Activated naive CD4-positive, alpha-beta T cell treated with Interleukin-2 at 50 U/mL for 16 hours (primary cell): ENCODE measurements at regions not wholly inside any gene's neighbourhood (a gene's known extent, or its start where the extent isn't known, plus 50 kb on each side); places are given as distances from the start of the nearest gene placed in this dataset.
"Not testable (repeated sequence)": the region's sequence is repeated elsewhere in the genome, so short reads cannot be mapped to it uniquely, and the experiment has no call there.

Source experiments
- DNase-seq: peaks from one replicate; pipeline ENCODE4 v3.0.0-alpha.2; 2020

GRCh38 chr4:147259271-147259670 lies 221.6 kb upstream of the EDNRA start:
- DNase-seq = not testable (repeated sequence)

DNA sequence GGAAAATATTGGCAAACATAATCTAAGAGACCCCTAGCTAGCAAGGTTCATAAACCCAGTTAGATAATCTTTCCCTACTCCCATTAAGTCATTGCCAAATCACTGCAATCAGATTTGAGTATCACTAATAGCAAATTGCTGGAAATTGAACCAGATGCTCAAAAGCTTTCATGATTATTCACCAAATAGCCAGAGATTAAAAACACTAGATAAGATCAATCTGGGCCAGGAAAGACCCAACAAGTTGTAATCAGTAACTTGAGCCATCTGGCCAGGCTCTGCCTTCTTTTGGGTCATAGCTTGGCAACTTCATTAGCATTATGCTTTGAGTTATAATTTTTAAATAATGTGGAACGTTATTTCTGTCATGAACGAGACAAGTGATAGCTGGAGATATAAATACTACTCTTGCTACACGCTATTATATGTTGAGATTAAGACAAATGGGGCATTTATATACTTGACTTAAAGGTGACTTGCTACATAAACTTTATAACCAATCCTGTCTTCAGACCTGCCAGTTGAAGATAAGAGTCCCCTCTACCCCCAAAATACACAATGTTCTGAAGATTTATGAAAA lies 196.6 kb upstream of the EDNRA start:
- DNase-seq = no peak

GRCh38 chr4:147284935-147285334 lies 196.0 kb upstream of the EDNRA start:
- DNase-seq = no peak

DNA sequence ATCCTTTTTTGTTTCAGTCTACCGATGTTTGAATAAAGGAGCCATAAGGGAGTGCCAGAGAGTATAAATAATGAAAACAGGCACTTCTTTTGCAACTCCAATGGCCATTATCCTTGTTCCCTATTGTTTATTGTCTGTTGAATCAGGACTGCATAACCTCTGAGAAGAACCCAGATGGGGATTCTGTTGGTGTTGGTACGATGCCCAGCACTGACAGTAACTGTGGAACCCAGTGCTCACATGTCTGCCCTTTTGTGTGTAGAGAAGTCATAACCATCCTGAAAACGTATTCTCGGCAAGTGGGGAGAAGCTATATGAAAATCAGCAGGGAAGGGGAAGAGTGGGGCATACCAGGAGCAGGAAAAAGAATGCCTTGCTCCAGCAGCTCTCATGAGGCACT lies 195.1 kb upstream of the EDNRA start:
- no peak for DNase-seq

DNA sequence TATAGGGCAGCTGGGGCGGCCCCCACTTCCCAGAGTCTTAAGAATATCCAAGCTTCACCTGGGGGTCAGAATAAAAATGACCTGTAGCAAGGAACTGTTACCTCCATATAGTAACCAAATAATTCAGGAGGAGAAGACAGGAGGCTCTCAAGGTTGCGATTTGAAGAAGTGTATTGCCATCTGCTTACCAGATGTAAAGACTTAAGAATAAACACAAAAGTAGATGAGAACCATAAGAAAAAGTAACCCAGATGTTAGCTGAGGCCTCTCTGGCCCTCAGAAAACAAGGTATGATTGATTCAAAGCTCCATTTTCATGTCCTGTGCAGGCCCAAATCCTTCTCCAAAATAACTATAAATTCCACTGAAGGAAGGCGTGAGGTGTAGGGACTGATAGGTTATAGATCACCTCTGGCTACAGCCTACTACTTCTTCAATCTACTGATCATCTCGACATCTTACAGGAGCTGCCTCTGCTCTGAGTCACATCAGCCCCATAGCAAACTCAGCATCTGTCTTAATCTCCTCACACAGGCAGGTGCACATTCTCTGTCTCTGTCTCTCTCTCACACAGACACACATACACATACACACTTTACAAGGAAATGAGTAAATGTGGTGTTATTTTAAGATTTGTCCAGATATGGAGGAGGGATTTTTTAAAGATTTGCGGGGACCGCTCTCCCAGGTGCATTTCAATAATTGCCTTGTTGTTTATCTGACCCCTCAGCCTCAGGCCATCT lies 193.9 kb upstream of the EDNRA start:
- DNase-seq = no peak

DNA sequence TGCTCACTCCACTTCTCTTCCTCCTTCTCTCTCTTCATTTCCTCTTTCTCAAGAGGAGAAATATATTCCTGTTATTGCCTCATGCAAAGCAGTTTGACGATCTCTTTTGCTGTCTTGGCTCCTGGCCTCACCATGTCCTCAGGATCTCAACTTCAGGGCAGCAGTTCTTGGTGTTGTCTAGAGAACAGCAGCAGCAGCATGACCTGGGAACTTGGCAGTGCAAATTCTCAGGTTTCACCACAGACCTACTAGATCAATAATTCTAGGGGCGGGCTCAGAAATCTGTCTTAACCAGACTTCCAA lies 193.4 kb upstream of the EDNRA start:
- no peak for DNase-seq

DNA sequence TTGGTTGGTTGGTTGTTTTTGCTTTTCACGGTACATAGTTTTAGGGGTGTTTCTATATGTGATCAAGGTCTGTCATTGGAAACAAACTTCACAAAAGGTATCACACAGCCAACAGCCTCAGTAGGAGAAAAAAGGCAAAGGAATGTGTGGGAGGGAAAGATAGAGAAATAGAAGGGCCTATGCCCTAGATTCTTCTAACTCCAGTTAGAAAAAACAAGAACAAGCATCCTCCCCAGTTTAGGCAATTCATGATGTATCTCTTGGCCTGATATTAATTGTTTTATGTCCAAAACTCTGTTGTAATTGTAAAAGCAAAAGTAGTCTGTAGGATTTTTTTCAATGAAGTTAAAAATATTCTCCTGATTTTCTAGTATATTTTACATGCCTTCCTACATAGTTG lies 192.4 kb upstream of the EDNRA start:
- DNase-seq = no peak

DNA sequence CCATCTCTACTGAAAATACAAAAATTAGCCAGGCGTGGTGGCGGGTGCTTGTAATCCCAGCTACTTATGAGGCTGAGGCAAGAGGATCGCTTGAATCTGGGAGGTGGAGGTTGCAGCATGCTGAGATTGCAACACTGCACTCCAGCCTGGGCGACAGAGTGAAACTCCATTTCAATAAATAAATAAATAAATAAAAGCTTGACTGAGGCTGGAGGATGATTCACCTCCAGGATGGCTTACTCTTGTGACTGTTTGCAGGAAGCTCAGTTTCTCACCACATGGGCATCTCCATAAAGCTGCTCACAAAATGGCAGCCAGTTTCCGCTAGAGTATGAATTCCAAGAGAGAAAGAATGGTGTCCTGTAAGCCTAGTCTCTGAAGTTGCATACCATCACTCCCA lies 191.7 kb upstream of the EDNRA start:
- DNase-seq = no peak

DNA sequence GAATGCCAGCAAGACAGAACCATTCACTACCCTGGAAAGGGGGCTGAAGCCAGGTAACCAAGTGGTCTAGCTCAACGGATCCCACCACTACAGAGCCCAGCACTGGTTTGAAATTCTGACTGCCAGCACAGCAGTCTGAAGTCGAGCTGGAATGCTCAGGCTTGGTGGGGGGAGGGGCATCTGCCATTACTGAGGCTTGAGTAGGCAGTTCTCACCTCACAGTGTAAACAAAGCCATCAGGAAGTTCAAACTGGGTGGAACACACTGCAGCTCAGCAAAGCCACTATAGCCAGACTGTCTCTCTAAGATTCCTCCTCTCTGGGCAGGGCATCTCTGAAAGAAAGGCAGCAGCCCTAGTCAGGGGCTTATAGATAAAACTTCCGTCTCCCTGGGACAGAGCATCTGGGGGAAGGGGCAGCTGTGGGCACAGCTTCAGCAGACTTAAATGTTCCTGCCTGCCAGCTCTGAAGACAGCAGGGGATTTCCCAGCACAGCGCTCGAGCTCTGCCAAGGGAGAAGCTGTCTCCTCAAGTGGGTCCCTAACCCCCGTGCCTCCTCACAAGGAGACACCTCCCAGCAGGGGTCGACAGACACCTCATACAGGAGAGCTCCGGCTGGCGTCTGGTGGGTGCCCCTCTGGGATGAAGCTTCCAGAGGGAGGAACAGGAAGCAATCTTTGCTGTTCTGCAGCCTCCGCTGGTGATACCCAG lies 188.1 kb upstream of the EDNRA start:
- not testable (repeated sequence) for DNase-seq

- DNase-seq = not testable (repeated sequence)
Measured at GRCh38 chr4:147293314-147293677, 187.6 kb upstream of the EDNRA start.

DNA sequence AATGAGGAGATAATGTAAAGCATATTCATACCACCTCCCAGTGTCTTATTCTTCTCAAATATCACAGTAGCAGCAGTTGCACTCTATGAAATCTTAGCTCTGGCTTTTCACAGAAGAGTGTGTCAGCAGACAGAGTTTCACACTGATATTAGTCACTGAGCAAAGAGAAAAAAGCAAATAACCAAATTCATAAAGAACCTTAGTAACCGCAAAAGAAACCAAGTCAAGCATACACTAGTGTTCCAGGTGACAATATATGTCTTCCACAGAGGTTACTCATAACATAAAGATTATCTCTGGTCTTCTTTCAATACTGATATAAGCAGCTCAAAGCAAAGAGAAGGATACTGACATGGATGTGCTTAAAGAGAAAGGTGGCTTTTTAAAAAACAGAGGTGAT lies 181.7 kb upstream of the EDNRA start:
- no peak for DNase-seq

- no peak for DNase-seq
Measured at GRCh38 chr4:147303174-147303872, 177.6 kb upstream of the EDNRA start.

GRCh38 chr4:147303873-147304229 lies 177.0 kb upstream of the EDNRA start:
- DNase-seq = no peak

DNA sequence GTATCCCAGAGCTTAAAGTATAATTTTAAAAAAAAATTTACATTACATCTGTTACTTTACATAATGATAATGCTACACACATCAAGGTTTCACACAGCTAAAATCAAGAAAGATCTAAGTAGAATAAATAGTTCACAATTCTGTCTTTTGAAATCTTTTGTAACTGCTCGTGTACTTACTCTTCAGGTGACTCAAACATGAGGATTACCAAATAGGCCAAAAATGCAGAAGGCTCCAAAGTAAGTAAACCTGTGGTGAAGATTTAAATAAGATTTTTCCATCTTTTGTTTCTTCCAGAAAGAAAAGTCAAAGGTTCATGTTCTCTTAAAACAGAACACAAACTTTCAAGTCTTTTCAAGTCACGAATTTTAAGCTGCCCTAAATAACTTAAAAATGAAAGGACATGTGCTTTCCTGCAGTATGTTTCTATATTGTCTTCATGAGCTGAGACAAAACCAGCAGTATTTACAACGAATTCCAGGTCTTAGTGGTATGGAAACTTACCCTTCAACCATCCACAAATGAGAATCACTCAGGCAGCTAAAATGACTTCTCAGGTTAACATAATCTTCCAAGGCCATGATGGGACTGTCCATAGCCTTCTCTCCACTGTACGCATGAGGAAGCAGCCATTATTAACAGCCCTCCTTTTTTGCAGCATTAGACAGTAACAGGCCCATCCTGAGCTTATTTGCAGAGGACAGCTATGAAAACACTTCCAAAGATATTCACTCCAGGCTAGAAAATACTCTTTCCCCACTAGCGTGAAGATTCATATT lies 172.8 kb upstream of the EDNRA start:
- no peak for DNase-seq

DNA sequence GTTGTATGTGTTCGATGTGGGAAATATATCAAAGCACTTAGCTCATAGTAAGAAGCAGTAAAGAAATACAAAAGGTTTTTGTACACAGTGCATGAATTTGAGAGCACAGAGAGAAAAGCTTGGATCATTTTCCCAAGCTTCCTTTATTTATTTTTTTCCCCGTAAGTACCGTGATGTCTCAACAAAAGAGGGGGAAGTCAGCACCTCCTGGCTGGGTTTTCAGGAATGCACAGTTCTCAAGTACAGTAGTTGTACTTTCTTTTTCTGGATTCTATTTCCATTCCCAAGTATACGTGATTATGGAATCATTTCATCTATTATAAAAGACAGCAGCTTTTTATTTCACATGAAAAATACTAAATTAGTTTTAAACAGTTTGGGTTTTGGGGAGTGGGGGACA lies 171.5 kb upstream of the EDNRA start:
- DNase-seq = no peak

- DNase-seq = no peak
Measured at GRCh38 chr4:147310312-147310711, 170.6 kb upstream of the EDNRA start.

DNA sequence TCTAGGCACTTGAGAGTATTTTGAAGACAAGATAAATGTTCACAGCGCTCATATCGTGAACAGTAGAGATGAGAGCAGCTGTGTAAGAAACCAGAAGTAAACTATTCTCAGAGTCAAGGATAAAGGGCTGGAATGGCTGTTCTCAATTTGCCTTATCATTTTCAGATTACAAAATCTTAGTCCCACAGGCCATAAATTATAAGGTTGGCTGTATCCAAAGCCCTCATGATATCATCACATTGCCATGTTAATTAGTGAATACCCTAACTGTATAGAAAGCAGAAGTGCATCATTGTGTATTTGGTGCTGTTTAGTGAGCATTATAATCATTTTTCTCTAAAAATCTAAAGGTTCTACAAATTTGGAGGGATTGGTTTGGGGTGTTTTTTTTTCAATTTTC lies 168.9 kb upstream of the EDNRA start:
- DNase-seq = no peak

- no peak for DNase-seq
Measured at GRCh38 chr4:147312376-147313046, 168.4 kb upstream of the EDNRA start.

DNA sequence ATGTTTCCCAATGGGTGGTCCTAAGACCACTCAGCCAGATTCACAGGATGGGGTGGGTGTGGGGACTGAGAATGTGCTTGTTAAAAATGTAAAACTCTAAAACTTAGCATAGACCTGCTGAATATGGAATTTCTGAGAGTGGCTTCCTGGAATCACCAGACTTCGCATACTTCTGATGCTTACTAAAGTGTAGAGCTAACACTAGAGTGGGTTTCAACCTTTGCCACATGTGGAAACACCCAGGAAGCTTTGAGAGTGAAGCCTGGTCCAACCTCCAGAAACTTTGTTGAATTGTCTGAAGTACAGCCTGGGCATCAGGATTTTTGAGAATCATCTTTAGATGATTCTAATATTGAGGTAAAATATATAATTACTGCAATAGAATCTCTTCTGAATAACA lies 167.8 kb upstream of the EDNRA start:
- DNase-seq = no peak

DNA sequence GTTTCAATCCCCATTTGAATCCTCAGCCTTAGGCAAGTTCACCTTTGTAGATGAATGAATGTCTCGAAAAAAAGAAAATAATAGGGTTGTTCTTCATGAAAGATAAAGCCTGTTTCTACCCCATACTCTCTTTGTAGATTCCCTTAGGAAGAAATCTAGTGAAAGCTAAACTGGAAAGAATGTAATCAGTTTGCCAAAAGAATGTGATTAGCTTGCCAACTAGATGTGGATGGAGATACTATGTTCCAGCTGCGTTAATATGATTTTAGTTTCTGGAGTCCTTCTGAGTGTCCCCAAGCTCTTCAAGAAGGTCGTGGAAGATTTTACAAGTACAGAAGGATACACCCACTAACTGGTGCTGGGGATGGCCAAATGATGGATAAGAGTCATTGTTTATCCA lies 162.3 kb upstream of the EDNRA start:
- no peak for DNase-seq

GRCh38 chr4:147325571-147325981 lies 155.3 kb upstream of the EDNRA start:
- DNase-seq = no peak

DNA sequence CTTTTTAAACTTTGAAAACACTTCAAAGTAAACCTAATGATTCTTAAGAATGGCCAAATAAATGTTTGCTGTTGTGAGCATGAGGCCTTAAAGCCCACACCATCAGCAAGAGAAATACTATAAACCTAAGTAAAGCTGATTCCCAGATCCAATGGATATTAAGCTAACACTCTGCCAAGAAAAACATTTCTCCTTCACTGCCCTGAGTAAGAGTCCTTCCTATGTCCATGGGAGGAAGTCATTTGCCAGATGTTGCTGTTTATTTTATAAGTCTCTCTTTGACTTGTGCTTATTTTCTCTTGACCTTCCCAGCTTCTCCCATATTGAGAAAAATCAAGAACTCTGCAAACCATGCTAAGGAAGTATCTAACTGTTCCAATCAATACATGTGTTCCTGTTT lies 154.3 kb upstream of the EDNRA start:
- no peak for DNase-seq

DNA sequence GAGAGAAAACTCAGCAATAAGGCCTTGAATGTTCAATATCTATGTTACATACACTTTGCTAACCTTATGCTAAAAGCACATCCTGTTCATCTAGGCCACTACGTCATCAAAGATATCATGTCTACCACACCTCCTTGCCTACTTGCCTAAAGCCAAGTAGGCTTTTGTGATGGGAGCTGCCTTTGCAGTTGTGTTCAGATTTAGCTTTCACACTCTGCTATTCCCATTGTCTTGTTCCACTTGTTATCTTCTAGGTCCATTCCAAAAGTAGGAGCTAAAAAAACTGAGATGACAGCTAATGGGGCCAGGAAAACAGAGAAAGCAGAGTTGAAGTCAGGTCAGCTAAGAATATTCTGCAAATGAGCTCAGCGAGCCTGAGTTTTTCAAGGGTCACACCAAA lies 153.6 kb upstream of the EDNRA start:
- no peak for DNase-seq
